WERI-Rb-1 (cell line): ENCODE measurements at regions not wholly inside any gene's neighbourhood (a gene's known extent, or its start where the extent isn't known, plus 50 kb on each side); places are given as distances from the start of the nearest gene placed in this dataset.

ENCODE experiments used
- DNase-seq: peaks from one replicate; pipeline ENCODE4 v3.0.0-alpha.2; 2020
- H3K27ac ChIP-seq: fragments of 250-450 bp; sonication (Bioruptor Pico); 2 replicates; pipeline ENCODE4 v1.5.1; 2020; ENCODE audit warnings: mild to moderate bottlenecking, moderate library complexity
- H3K27me3 ChIP-seq: fragments of 250-450 bp; sonication (Bioruptor Pico); 2 replicates; pipeline ENCODE4 v1.5.1; 2021; ENCODE audit warnings: mild to moderate bottlenecking, low read depth, moderate library complexity; ENCODE audit not compliant: insufficient read depth, severe bottlenecking
- H3K36me3 ChIP-seq: fragments of 250-450 bp; sonication (Bioruptor Pico); 2 replicates; pipeline ENCODE4 v1.5.1; 2020; ENCODE audit warnings: mild to moderate bottlenecking, moderate library complexity
- H3K4me3 ChIP-seq: 2 replicates; pipeline ENCODE4 v1.5.1; 2011; ENCODE audit warnings: low read depth, mild to moderate bottlenecking, control low read depth, low read length
- H3K9me3 ChIP-seq: fragments of 250-450 bp; sonication (Bioruptor Pico); 2 replicates; pipeline ENCODE4 v1.5.1; 2021; ENCODE audit warnings: mild to moderate bottlenecking, moderate library complexity; ENCODE audit not compliant: severe bottlenecking
- CTCF ChIP-seq: IDR thresholded peaks from 2 replicates; pipeline ENCODE4 v1.5.1; 2011; ENCODE audit warnings: low read depth, mild to moderate bottlenecking, control low read depth, inconsistent platforms, low read length

GRCh38 chr4:123043793-123044425, 121.5 kb upstream of the NUDT6 start:
- no peaks in the 10 kb centered on the region for H3K27me3 ChIP-seq
- H3K36me3 ChIP-seq, result no peaks in the 10 kb centered on the region
- H3K27ac ChIP-seq, result no peak overlapping the region
- no peak for TF ChIP-seq CTCF
- DNase-seq, result no peak
- H3K4me3 ChIP-seq, result no peak overlapping the region
- H3K9me3 ChIP-seq, result no peaks in the 10 kb centered on the region

- TF ChIP-seq CTCF, result no peak
- no peaks in the 10 kb centered on the region for H3K27me3 ChIP-seq
- no peaks in the 10 kb centered on the region for H3K9me3 ChIP-seq
- no peak for DNase-seq
- no peak overlapping the region for H3K4me3 ChIP-seq
- H3K36me3 ChIP-seq, result no peaks in the 10 kb centered on the region
- no peak overlapping the region for H3K27ac ChIP-seq
These were observed 123.7 kb upstream of the NUDT6 start for GRCh38 chr4:123046096-123046495.

- Histone ChIP-seq H3K27me3 (no peaks in the 10 kb centered on the region), H3K9me3 (no peaks in the 10 kb centered on the region), H3K36me3 (no peaks in the 10 kb centered on the region; the same call in 1 of the 2 replicates), H3K27ac (no peak overlapping the region), H3K4me3 (no peak overlapping the region)
- DNase-seq, result no peak
- TF ChIP-seq CTCF, result no peak
These were observed 127.6 kb upstream of the NUDT6 start for GRCh38 chr4:123050018-123050417.

- no peak for DNase-seq
- H3K4me3 ChIP-seq, result no peak overlapping the region
- H3K36me3 ChIP-seq, result peaks cover 3% of the 10 kb centered on the region
- no peak overlapping the region for H3K27ac ChIP-seq
- no peaks in the 10 kb centered on the region for H3K27me3 ChIP-seq
- no peaks in the 10 kb centered on the region for H3K9me3 ChIP-seq
- TF ChIP-seq CTCF, result no peak
These were observed 129.6 kb upstream of the NUDT6 start for GRCh38 chr4:123052007-123052406.

GRCh38 chr4:123055943-123056342, 133.5 kb upstream of the NUDT6 start:
- H3K36me3 ChIP-seq, result peaks cover 5% of the 10 kb centered on the region
- no peaks in the 10 kb centered on the region for H3K9me3 ChIP-seq
- no peak for DNase-seq
- no peak overlapping the region for H3K4me3 ChIP-seq
- TF ChIP-seq CTCF, result no peak
- H3K27ac ChIP-seq, result no peak overlapping the region
- H3K27me3 ChIP-seq, result no peaks in the 10 kb centered on the region

- no peak for DNase-seq
- Histone ChIP-seq H3K36me3 (peaks cover 5% of the 10 kb centered on the region), H3K9me3 (no peaks in the 10 kb centered on the region), H3K27me3 (no peaks in the 10 kb centered on the region), H3K4me3 (no peak overlapping the region), H3K27ac (no peak overlapping the region)
- TF ChIP-seq CTCF, result peak; percentile 21
These were observed 137.8 kb upstream of the NUDT6 start for GRCh38 chr4:123060039-123060770.
